ENCODE measurements at regions not wholly inside any gene's neighbourhood (a gene's known extent, or its start where the extent isn't known, plus 50 kb on each side); places are given as distances from the start of the nearest gene placed in this dataset.
"Not testable (repeated sequence)": the region's sequence is repeated elsewhere in the genome, so short reads cannot be mapped to it uniquely, and the experiment has no call there.

DNA sequence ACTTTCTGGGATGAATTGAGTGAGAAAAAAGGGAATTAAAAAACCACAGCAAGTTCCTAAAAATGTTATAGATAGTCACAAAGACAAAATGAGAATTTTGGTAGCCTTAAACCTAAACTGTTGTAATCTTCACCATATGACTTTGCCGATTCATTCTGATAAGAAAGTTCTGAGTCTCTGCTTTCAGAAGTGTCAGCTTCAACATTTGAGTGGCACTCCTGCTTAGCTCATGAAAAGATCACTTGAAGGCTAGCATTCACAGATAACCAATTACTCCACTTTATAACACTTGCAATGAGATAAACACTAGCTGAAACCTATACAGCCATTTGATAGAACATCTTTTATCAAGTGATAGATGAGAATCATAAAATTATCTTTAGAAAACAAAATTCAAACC lies 288.1 kb upstream of the POU1F1 start:
- DNase-seq: no peak

DNA sequence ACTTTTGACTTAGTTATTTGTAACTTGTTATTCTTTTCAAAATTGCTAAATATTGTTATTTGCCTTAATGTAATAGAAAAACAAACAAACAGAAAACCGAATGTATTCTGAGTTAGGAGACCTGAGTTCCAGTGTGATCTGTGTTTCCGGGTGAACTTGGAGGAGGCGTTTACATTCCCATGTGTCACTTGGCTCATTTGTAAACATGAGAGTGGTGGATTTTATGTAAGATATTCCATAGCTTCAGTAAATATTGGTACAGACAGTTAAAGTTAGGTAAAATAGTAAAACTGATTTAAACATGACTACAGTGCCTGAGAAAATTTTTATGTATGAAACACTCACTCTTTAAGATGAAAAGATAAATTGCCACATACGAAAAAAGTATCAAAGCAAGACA lies 287.3 kb upstream of the POU1F1 start:
- DNase-seq: no peak

DNA sequence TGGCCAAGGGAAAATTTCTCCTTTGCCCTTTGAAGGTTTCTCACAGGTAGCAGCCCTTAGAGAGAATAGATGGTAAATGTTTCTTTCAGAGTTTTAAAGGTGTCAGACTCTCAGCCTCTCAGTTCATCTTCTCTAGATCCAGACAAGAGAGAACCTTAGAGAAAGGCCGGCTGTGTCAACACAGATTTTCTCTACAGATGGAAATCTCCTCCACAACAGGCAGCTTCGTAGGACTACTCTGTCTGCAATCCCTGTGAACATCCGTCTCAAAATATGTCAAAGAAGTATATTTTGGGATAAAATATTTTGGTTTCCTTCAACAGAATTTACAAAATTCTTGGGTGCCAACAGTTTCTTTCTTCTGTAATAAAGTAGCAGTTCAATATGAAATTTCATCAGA lies 282.1 kb upstream of the POU1F1 start:
- no peak for DNase-seq

DNA sequence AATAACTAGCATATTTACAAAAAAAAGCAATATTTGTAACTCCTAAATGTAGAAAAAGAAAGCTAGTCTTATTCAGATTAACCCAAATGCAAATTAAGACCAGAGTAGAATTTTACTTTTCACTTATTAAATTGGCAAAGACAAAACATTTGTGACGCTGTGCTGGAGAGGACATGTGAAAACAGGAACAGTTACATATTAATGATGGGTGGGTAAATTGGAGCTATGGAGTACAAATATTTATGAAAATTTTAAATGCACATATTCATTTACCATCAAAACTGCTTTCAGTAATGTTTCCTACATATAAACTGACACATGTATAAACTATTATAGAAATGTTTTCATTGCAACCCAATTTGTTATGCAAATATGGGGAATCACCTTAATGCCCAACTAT lies 278.9 kb upstream of the POU1F1 start:
- DNase-seq: no peak

DNA sequence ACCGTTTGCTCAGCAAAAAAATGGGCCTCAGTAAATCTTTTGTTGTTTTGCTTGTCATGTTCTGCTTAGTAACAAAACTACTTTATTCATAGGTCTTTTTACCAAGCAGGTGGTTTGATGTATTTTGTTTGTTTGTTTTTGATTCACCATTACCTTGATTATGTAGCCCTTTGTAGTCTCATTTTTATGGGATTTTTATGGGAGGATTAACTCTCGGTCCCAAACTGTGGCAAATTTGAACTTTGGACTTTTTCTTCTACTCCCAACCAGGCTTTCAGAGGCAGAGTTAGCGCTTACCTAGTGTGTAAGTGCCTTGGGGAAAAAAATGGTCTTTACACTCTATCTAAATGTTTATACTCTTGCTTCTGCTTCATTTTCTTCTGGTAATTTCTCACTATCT lies 276.7 kb upstream of the POU1F1 start:
- DNase-seq: no peak

DNA sequence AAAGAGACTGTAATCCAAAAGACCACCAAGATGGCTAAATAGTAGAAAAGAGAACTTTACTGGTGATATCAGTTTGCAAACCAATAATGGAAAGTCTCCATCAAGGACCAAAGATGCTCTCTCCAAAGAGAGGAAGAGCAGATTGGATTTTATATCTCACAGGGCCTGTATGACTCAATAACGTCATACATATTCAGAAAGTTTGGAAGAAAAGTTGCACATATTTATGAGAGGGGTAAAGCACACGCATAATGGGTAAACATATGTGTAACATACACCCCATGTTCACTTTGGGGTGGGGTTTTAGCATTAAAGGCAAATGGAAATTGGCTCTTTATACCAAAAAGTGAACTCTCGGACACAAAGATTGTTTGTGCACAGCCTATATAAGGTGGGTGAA lies 274.5 kb upstream of the POU1F1 start:
- DNase-seq: no peak

DNA sequence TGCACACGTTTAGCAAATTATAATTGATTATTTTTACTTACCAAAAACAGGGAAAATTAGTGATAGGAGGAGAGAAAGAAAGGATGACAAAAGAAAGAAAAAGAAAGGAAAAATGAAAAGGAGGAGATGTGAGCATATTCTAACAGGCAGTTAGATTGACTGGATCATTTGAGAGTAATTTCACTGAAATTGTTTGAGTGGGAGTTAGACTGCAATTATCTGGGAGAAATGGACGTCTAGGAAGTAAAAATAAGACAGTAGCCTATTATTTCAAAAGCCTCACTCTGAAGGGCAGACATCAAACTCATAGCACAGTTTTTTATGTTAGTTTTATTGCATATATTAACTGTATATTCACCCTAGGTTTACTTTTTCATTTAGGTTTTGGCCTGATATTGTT lies 272.8 kb upstream of the POU1F1 start:
- DNase-seq: no peak

DNA sequence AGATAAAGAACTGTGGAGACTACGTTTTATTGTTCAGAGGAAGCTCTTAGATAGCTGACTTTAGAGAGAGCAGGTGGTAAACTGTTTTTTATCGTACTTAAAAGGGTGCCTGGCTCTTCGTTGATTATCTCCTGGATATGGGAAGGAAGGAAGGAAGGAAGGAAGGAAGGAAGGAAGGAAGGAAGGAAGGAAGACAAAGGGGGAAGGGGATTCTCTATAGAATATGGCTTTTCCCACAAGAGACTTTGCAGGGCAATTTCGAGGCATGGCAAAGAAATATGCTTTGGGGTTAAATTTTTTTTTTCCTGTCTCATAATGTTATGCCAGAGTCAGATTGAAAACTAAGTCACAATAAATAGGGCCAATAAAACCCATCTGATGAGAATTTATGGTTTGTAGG lies 271.9 kb upstream of the POU1F1 start:
- no peak for DNase-seq

DNA sequence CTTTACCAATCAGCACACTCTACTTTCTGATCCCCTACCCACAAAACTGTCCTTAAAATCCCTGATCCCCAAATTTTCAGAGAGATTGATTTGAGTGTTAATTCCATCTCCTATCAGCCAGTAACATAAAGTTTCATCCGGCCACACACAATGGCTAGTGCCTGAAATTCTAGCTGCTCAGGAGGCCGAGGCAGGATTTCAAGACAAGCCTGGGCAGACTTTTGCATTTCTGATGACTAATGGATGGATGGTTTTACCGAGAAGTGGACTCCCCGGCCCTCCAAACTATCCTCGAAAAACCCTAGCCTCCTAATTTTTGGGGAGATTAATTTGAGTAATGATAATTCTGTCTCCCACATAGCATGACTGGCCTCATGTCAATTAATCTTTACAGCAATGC lies 269.8 kb upstream of the POU1F1 start:
- no peak for DNase-seq

DNA sequence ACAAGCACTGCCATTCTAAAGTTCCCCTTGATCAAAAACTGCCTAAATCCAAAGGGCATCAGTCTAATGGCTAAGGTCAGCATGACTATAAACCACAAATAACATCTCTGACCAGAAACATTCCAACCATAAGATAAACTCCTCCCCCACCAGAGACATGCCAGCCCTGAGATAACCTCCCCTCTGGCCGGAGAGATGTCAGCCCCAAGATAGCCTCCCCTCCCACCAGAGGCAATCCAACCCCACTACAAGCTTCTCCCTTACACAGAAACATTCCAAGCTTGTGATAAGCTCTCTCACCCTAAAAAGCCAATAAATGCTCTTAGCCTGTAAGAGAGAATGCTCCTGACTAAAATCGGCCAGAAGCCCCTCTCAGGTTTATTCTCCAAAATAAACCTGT lies 267.0 kb upstream of the POU1F1 start:
- not testable (repeated sequence) for DNase-seq

DNA sequence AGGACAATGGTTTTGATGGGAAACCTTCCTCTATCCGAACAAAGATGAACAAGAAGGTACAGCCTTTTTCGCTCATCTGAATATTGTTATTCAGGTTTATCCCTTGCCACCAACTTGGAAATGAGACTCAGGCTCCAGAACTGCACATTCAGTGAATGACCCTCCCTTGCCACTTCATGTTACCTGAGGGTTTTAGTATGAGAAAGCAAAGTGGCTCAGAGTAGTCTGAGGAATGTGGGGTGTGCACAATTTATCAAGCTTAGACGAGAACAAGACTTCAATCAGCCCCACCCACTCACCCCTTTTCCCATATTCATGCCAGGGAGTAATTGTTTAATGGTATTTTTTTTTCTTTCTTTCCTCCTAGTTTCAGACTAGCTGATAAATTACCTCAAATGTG lies 265.3 kb upstream of the POU1F1 start:
- no peak for DNase-seq

DNA sequence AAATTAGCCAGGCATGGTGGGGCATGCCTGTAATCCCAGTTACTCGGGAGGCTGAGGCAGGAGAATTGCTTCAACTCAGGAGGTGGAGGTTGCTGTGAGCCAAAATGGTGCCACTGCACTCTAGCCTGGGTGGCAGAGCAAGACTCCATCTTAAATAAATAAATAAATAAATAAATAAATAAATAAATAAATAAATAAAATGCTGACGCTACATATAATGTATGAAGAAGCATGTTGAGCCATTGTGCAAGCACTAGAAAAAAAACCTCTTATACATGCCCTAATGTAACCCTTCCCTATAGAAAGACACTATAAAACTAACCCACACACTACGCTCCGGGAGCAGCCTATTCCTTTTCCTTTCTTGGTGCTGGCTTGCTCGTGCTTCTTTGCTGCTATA lies 262.3 kb upstream of the POU1F1 start:
- DNase-seq: not testable (repeated sequence)

DNA sequence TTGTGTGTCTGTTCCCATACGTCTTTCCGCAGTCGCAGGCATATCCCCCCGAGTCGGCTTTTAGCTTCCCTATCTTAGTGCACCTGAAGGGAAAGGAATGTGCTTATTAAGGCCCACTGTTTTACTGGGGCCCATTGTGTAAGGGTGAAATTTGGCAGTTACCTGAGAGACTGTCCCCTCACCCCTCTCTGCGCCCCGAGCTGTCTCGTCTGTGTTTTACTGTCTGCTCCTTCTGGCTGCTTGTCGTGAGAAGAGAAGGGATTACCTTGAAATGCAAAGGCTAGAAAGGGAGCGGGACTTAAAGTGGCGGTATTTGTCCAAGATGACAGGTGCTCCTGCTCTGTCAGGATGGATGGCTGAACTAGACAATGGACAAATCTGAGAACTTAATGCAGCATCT lies 233.0 kb upstream of the POU1F1 start:
- DNase-seq: no peak

DNA sequence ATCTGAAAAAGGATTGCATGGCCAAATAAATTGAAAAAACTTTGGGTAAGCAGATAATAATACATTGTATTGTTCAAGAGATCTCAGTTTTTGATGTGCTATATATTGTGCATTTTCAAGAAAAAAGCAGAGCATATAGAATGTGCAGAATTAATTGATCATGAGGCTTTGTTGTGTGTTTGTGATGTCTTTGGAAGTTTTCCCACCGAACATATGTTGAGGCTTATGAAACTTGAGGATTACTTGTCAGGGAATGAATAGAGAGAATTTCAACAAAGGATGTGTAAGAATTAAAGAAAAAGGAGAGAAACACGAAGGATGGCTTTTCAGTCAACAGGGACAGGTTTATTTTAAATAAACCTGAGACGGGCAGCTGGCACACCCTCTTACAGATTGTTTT lies 232.5 kb upstream of the POU1F1 start:
- DNase-seq: no peak

DNA sequence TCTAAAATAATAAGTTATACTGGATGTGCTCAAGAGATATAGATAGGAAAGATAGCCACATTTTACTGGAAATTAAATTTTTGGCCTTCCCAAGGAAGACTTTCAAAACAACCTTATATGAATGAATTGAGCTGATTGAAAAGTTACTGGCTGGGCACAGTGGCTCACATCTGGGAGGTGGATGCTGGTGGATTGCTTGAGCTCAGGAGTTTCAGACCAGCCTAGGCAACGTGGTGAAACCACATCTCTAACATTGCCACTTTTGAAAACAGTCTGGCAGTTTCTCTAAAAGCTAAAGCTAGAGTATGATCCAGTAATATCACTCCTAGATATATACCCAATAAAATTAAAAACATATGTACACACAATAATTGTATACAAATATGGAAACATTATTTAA lies 231.4 kb upstream of the POU1F1 start:
- no peak for DNase-seq

DNA sequence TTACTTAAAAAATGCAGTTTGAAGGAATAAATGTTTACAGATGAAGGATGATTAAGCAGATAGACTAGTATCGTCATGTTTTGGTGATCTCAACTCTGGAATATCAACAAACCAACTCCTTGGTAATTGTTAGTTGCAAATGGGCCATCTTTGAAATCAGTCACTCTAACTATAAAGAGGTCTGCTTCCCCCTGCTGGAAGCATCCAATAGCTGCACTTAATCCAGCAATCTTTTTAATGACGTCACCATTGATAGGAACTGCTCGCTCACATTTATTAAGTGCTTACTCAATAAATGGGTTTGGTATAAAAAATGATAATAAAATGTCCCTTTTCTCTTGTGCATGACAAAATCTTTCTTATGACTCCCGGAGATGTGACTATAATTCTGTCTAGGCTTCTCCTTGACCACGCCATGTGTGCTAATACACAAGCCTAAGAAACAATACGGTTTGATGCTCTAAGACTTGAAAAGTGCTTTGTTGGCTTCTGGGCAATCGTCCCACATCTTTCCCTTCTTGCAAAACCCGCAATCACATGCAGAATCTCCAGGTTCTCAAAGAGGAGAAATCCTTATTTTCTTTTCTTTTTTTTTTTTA lies 227.6 kb upstream of the POU1F1 start:
- peak; percentile 5 for DNase-seq

DNA sequence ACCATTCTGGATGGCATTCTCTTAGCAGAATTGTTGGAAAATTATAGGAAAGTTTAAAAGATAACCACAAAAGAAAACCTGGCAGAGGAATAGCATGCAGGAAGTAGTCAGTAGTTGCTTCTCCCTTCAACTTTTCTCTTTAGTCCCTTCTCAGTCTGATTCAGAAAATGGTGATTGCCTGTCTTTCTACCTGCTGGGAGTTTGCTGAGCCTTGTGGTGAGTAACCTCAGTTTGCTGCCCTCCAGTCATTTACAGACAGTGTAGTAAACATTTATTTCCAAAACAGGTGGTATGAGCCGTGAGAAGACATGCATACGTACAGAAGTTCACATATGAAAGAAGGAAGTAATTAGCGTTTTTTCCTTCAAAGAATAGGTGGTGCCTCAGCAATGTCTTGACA lies 224.7 kb upstream of the POU1F1 start:
- no peak for DNase-seq

DNA sequence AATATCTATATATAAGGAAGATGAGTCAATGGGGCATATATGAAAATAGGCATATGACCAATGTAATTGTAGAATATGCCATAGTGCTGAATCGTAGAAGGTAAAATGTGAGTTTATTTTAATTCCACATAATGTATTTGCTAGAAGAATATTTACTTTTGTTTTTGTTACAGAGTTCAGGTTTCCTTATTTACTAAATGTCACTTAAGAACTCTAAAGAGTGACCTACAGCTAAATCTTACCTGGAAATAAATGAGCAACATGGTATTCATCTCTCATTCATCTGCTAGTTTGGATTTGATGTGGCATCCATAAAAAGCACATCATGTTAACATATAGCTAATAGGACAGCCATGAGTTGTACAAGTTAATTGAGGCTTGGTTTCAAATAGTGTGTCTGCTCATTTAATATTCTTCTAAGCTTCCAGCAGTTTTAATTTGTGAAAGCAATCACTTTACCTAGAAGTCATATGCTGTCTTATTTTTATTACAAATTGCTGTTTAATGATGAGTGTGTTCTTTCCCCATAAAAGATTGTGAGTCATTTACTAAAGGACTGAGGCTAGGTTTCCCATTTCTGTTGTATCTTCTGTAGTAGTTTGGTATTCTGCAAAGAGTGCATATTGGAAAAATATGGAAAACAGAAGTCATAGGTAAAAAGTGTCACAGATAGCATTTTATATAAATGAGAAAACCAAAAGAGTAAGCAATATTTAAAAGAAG lies 222.1 kb upstream of the POU1F1 start:
- no peak for DNase-seq

DNA sequence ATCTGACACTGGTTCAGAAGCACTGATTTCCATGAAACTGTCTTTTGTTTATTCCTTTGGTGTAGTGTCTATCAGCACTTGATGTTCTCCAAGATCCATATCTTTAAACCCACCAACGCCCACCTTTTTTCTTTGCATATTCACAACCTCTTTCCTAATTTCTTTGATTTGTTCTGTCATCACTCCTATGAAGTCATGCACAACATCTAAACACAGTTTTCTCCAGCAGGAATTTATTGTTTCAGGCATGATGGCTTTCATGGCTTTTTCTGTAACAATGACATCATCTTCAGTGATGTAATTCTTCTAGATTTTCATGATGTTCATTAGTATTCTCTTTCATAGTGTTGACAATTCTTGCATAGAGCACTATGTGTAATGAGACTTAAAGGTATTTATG lies 219.6 kb upstream of the POU1F1 start:
- no peak for DNase-seq

DNA sequence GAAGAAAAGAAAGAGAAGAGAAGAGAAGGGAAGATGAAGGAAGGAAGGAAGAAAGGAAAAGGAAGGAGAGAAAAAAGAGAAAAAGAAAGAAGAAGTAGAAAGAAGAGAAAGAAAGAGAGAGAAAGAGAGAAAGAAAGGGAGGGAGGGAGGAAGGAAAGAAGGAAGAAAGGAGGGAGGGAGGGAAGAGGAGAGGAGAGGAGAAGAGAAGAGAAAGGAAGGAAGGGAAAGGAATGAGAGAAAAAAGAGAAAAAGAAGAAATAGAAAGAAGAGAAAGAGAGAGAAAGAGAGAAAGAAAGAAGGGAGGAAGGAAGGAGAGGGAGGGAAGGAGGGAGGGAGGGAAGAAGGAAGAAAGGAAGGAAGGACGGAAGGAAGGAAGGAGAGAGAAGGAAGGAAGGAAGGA lies 217.9 kb upstream of the POU1F1 start:
- DNase-seq: no peak

DNA sequence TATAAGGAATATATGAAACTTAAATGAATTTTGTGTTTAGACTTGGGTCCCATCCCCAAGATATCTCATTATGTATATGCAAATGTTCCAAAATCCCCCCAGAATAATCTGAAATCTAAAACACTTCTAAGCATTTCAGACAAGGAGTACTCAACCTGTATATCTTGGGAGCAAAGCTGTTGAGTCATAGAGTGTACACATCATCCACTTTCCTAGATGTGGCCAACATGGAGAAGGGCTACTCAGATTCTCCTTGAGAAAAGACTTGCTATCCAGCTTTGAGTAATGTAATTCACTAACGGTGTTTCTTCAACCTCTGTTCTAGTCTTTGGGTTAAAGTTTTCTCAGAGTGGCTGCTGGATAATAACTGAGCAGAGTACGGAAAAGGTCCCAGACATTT lies 215.5 kb upstream of the POU1F1 start:
- DNase-seq: no peak

DNA sequence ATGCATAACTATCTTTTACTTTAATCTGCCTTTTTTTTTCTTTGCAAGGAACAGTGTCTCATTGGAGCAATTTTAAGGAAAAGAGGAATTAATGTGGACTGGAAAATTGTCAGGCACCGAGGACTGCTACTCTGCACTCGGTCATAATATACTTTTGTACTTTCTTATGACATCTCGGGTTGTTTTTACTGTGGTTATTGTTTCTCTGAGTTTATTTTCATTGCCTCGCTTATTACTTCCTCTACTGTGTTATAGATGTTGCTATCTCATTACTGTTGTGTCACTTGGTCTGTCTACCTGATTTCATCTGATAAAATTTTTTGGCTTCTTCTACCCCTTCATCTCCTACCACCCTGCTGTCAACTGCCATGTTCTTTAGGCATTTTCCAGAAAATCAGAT lies 213.5 kb upstream of the POU1F1 start:
- DNase-seq: no peak

DNA sequence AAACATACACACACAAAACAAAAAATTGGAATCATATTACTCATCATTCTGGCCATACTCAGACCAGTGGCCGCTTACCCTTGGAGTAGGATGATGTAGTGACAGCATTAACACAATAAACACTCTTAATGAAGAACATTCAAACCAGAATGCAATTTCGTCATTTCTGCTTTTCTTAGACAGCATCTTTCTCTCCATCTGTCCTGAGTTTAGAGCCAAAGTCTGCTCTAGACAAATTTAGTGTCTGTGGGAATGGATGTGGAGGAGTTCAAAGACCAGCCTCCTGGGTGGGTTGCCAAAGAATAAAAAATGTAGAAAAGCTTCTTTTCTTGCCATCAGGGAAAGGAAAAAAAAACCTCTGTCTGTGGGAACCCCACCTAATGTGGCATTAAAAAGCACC lies 212.4 kb upstream of the POU1F1 start:
- no peak for DNase-seq

DNA sequence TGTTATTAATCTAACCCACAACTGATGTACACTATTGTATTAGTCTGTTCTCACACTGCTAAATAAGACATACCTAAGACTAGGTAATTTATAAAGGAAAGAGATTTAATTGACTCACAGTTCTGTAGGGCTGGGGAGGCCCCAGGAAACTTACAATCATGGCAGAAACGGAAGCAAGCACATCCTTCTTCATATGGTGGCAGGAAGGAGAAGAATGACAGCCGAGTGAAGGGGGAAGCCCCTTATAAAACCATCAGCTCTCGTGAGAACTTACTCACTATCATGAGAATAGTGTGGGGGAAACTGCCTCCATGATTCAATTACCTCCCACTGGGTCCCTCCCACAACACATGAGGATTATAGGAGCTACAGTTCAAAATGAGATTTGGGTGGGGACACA lies 210.3 kb upstream of the POU1F1 start:
- DNase-seq: not testable (repeated sequence)

DNA sequence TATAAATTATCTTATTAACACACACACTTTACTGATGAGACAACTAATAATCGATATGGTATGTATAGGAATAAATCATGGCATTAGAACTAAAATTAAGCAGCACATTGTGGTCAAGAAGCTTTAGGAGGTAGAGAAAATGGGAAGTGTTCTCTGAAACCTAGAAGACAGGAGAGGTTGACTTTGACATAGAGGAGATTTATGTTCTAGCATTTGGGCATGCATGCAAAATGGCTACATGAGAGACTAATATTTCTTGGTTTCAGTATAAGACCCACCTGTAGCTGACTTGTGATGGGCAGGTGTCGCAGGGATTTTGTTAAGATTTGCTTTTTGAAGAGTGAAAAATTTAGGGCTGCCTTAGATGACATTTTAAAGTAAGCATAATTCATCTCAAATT lies 209.7 kb upstream of the POU1F1 start:
- DNase-seq: no peak

Measured in CD4-positive, alpha-beta T cell treated with Interleukin-21 for 1 hour (primary cell).